T follicular helper cell (primary cell): ENCODE measurements at regions not wholly inside any gene's neighbourhood (a gene's known extent, or its start where the extent isn't known, plus 50 kb on each side); places are given as distances from the start of the nearest gene placed in this dataset.
"Not testable (repeated sequence)": the region's sequence is repeated elsewhere in the genome, so short reads cannot be mapped to it uniquely, and the experiment has no call there.

Experiments
- DNase-seq: peaks from one replicate; pipeline ENCODE4 v3.0.0-alpha.2; 2020; ENCODE audit warnings: low read depth

GRCh38 chr17:5864741-5865657 is 205.2 kb upstream of the WSCD1 start:
- no peak for DNase-seq

GRCh38 chr17:5866978-5867377 is 203.2 kb upstream of the WSCD1 start:
- DNase-seq, result no peak

- DNase-seq, result no peak
These were observed 201.0 kb upstream of the WSCD1 start for GRCh38 chr17:5869041-5869745.

- no peak for DNase-seq
These were observed 199.8 kb upstream of the WSCD1 start for GRCh38 chr17:5870231-5870953.

- no peak for DNase-seq
These were observed 198.5 kb upstream of the WSCD1 start for GRCh38 chr17:5871666-5872065.

- DNase-seq, result no peak
These were observed 197.3 kb upstream of the WSCD1 start for GRCh38 chr17:5872831-5873230.

GRCh38 chr17:5873781-5874180 is 196.4 kb upstream of the WSCD1 start:
- DNase-seq, result no peak

GRCh38 chr17:5874486-5874885 is 195.7 kb upstream of the WSCD1 start:
- no peak for DNase-seq

GRCh38 chr17:5877366-5877765 is 192.8 kb upstream of the WSCD1 start:
- no peak for DNase-seq

- DNase-seq, result no peak
These were observed 192.2 kb upstream of the WSCD1 start for GRCh38 chr17:5877948-5878347.

- DNase-seq, result no peak
These were observed 188.3 kb upstream of the WSCD1 start for GRCh38 chr17:5881849-5882248.

- no peak for DNase-seq
These were observed 186.2 kb upstream of the WSCD1 start for GRCh38 chr17:5883775-5884665.

- DNase-seq, result no peak
These were observed 184.8 kb upstream of the WSCD1 start for GRCh38 chr17:5885336-5885735.

GRCh38 chr17:5888811-5889210 is 181.4 kb upstream of the WSCD1 start:
- no peak for DNase-seq

GRCh38 chr17:5892921-5893675 is 177.1 kb upstream of the WSCD1 start:
- no peak for DNase-seq

GRCh38 chr17:5893741-5894140 is 176.4 kb upstream of the WSCD1 start:
- DNase-seq, result no peak

- no peak for DNase-seq
These were observed 174.9 kb upstream of the WSCD1 start for GRCh38 chr17:5895276-5895675.

GRCh38 chr17:5896215-5896614 is 174.0 kb upstream of the WSCD1 start:
- no peak for DNase-seq

- no peak for DNase-seq
These were observed 172.8 kb upstream of the WSCD1 start for GRCh38 chr17:5897275-5897911.

GRCh38 chr17:5897981-5898380 is 172.2 kb upstream of the WSCD1 start:
- DNase-seq, result not testable (repeated sequence)
